Thoracic aorta (tissue), 2 donors: ENCODE measurements at regions not wholly inside any gene's neighbourhood (a gene's known extent, or its start where the extent isn't known, plus 50 kb on each side); places are given as distances from the start of the nearest gene placed in this dataset.

Experiments used
- ATAC-seq: fragments of 150-250 bp; one replicate; pipeline ENCODE4 v1.8.0; 2017; ENCODE audit warnings: low read depth; ENCODE audit not compliant: insufficient number of reproducible peaks, low FRiP score
- DNase-seq: peaks from one replicate; pipeline ENCODE4 v3.0.0-alpha.2; 2020; ENCODE audit warnings: low spot score
- H3K27ac ChIP-seq, 2 donors: fragments of 200-600 bp; sonication (generic); 1 replicate in 1 of 2; 2 replicates in 1 of 2; pipeline ENCODE4 v1.5.1; 2016; ENCODE audit warnings: mild to moderate bottlenecking in 2 of 2, moderate library complexity in 2 of 2
- H3K27me3 ChIP-seq: fragments of 200-600 bp; sonication (generic); replicated peaks from 2 replicates; pipeline ENCODE4 v1.6.0; 2016; ENCODE audit warnings: mild to moderate bottlenecking; ENCODE audit not compliant: insufficient read depth
- H3K36me3 ChIP-seq: fragments of 200-600 bp; sonication (generic); one replicate; pipeline ENCODE4 v1.5.1; 2016
- H3K4me1 ChIP-seq, 2 donors: fragments of 200-600 bp; sonication (generic); 1 replicate in 1 of 2; 2 replicates in 1 of 2; pipeline versions ENCODE4 v1.5.1 to v1.6.0; 2016; ENCODE audit warnings: low read depth in 2 of 2, mild to moderate bottlenecking in 1 of 2; ENCODE audit not compliant: control insufficient read depth in 1 of 2
- H3K4me3 ChIP-seq: fragments of 200-600 bp; sonication (generic); 2 replicates; pipeline ENCODE4 v1.5.1; 2016; ENCODE audit warnings: mild to moderate bottlenecking
- H3K9me3 ChIP-seq: fragments of 200-600 bp; sonication (generic); 2 replicates; pipeline ENCODE4 v1.5.1; 2016
- CTCF ChIP-seq: fragments of 200-600 bp; sonication (generic); IDR thresholded peaks from one replicate; pipeline ENCODE4 v1.5.1; 2019; ENCODE audit warnings: antibody characterized with exemption

- ATAC-seq (no peak), DNase-seq (no peak)
- Histone ChIP-seq H3K27me3 (no peaks in the 10 kb centered on the region), H3K36me3 (no peaks in the 10 kb centered on the region), H3K4me1 (no peaks in the 10 kb centered on the region), H3K4me3 (no peak overlapping the region), H3K27ac (no peak overlapping the region), H3K9me3 (no peaks in the 10 kb centered on the region)
- no peak for TF ChIP-seq CTCF
These were observed 76.9 kb upstream of the GCFC2 start for GRCh38 chr2:75787532-75788132.

GRCh38 chr2:75775311-75775823 is 64.7 kb upstream of the GCFC2 start:
- DNase-seq (no peak), ATAC-seq (no peak)
- Histone ChIP-seq H3K4me1 (no peaks in the 10 kb centered on the region), H3K4me3 (no peak overlapping the region), H3K9me3 (no peaks in the 10 kb centered on the region), H3K36me3 (no peaks in the 10 kb centered on the region), H3K27ac (no peak overlapping the region), H3K27me3 (no peaks in the 10 kb centered on the region)
- TF ChIP-seq CTCF: no peak

- Histone ChIP-seq H3K9me3 (no peaks in the 10 kb centered on the region), H3K27me3 (no peaks in the 10 kb centered on the region), H3K4me1 (no peaks in the 10 kb centered on the region), H3K36me3 (no peaks in the 10 kb centered on the region), H3K27ac (no peak overlapping the region), H3K4me3 (no peak overlapping the region)
- no peak for DNase-seq
- no peak for TF ChIP-seq CTCF
- no peak for ATAC-seq
These were observed 62.4 kb upstream of the GCFC2 start for GRCh38 chr2:75772908-75773630.

- Histone ChIP-seq H3K36me3 (no peaks in the 10 kb centered on the region), H3K27ac (no peak overlapping the region), H3K4me1 (no peaks in the 10 kb centered on the region), H3K4me3 (no peak overlapping the region), H3K27me3 (no peaks in the 10 kb centered on the region), H3K9me3 (no peaks in the 10 kb centered on the region)
- DNase-seq (no peak), ATAC-seq (no peak)
- TF ChIP-seq CTCF: no peak
These were observed 55.1 kb upstream of the GCFC2 start for GRCh38 chr2:75765798-75766197.

GRCh38 chr2:75764611-75765010 is 53.9 kb upstream of the GCFC2 start:
- Histone ChIP-seq H3K27ac (no peak overlapping the region), H3K4me3 (no peak overlapping the region), H3K36me3 (no peaks in the 10 kb centered on the region), H3K27me3 (no peaks in the 10 kb centered on the region), H3K4me1 (no peaks in the 10 kb centered on the region), H3K9me3 (no peaks in the 10 kb centered on the region)
- no peak for DNase-seq
- TF ChIP-seq CTCF: no peak
- ATAC-seq: no peak
